Sigmoid colon (tissue), 6 donors: ENCODE measurements at regions not wholly inside any gene's neighbourhood (a gene's known extent, or its start where the extent isn't known, plus 50 kb on each side); places are given as distances from the start of the nearest gene placed in this dataset.

Source experiments
- DNase-seq: peaks from one replicate; pipeline ENCODE4 v3.0.0-alpha.2; 2019
- H3K27ac ChIP-seq, 4 donors: fragments of 200-600 bp; sonication (generic); one replicate each; pipeline ENCODE4 v1.5.1; 2016 to 2019; ENCODE audit warnings: mild to moderate bottlenecking in 1 of 4
- H3K27me3 ChIP-seq, 3 donors: fragments of 200-600 bp; sonication (generic); one replicate each; pipeline ENCODE4 v1.5.1; 2019; ENCODE audit warnings: mild to moderate bottlenecking in 1 of 3
- H3K36me3 ChIP-seq, 4 donors: fragments of 200-600 bp; sonication (generic); one replicate each; pipeline ENCODE4 v1.5.1; 2016 to 2019
- H3K4me1 ChIP-seq, 4 donors: fragments of 200-600 bp; sonication (generic); one replicate each; pipeline ENCODE4 v1.5.1; 2017 to 2019
- H3K4me3 ChIP-seq, 4 donors: fragments of 200-600 bp; sonication (generic); one replicate each; pipeline ENCODE4 v1.5.1; 2017 to 2019; ENCODE audit warnings: mild to moderate bottlenecking in 2 of 4, moderate library complexity in 1 of 4
- H3K9me3 ChIP-seq, 4 donors: fragments of 200-600 bp in 3 of 4; sonication (generic) in 3 of 4; one replicate each; pipeline versions ENCODE4 v1.5.1 to v1.6.1; 2013 to 2019
- CTCF ChIP-seq, 4 experiments: fragments of 450-650 bp in 3 of 4; fragments of 200-600 bp in 1 of 4; IDR thresholded peaks; one replicate each; pipeline ENCODE4 v1.5.1; 2016 to 2019; ENCODE audit warnings: antibody characterized with exemption in 4 of 4, mild to moderate bottlenecking in 3 of 4, moderate library complexity in 2 of 4
- EP300 ChIP-seq, 4 donors: sonication (generic); formaldehyde crosslinking; IDR thresholded peaks; one replicate each; pipeline ENCODE4 v1.6.1; 2017; ENCODE audit warnings: antibody characterized with exemption in 4 of 4
- POLR2A ChIP-seq, 2 donors: fragments of 450-650 bp; IDR thresholded peaks; one replicate each; pipeline ENCODE4 v1.6.1; 2016; ENCODE audit warnings: antibody characterized with exemption in 2 of 2, mild to moderate bottlenecking in 2 of 2, moderate library complexity in 2 of 2
- POLR2AphosphoS5 ChIP-seq, 4 donors: sonication (generic); formaldehyde crosslinking; IDR thresholded peaks; one replicate each; pipeline ENCODE4 v1.6.1; 2017; ENCODE audit warnings: antibody characterized with exemption in 4 of 4
- WGBS, 2 donors: extraction: QIAGEN DNeasy Blood & Tissue Kit; methylation state at CpG; one replicate each; pipeline ENCODE4 v1.1.7; 2013; 5-methylcytosine and 5-hydroxymethylcytosine counted together
- intact Hi-C: fragments of 100-400 bp; cut with DNase I; formaldehyde crosslinking; loops from one replicate; pipeline ENCODE4 v1.15.1; 2023
- donor health status: healthy with polysubstance abuse.
- donor health status: healthy.

- no peak for DNase-seq
- no peak overlapping the region for H3K4me3 ChIP-seq
- H3K36me3 ChIP-seq = no peaks in the 10 kb centered on the region
- 87 to 91% methylated on average over 4 of the region's 4 CpGs for WGBS, 2 donors
- H3K27me3 ChIP-seq = no peaks in the 10 kb centered on the region
- H3K27ac ChIP-seq = no peak overlapping the region
- no peaks in the 10 kb centered on the region for H3K9me3 ChIP-seq
- TF ChIP-seq EP300 (IDR thresholded peaks at IDR 0.05) = no peak
- no peak for TF ChIP-seq POLR2A (IDR thresholded peaks at IDR 0.05)
- no peak for TF ChIP-seq POLR2AphosphoS5 (IDR thresholded peaks at IDR 0.05)
- no peak for TF ChIP-seq CTCF (IDR thresholded peaks at IDR 0.05)
- H3K4me1 ChIP-seq = no peaks in the 10 kb centered on the region
- intact Hi-C loops = no loop called here
Measured at GRCh38 chr5:161598686-161599085, 52.2 kb upstream of the GABRB2 start.
